Skeletal muscle tissue (tissue), 3 donors: ENCODE measurements at regions not wholly inside any gene's neighbourhood (a gene's known extent, or its start where the extent isn't known, plus 50 kb on each side); places are given as distances from the start of the nearest gene placed in this dataset.

Source experiments
- H3K27ac ChIP-seq: one replicate; pipeline ENCODE4 v1.7.0; 2013; ENCODE audit warnings: mild to moderate bottlenecking, low read depth, low read length, inconsistent platforms
- H3K27me3 ChIP-seq, 3 donors: one replicate each; pipeline ENCODE4 v1.7.0; 2013; ENCODE audit warnings: low read length in 3 of 3; ENCODE audit not compliant: control insufficient read depth in 3 of 3, insufficient read depth in 3 of 3
- H3K36me3 ChIP-seq, 3 donors: one replicate each; pipeline ENCODE4 v1.7.0; 2013; ENCODE audit warnings: low read length in 3 of 3; ENCODE audit not compliant: control insufficient read depth in 3 of 3, insufficient read depth in 3 of 3
- H3K4me1 ChIP-seq, 3 donors: one replicate each; pipeline ENCODE4 v1.7.0; 2013; ENCODE audit warnings: low read length in 3 of 3, mild to moderate bottlenecking in 3 of 3; ENCODE audit not compliant: control insufficient read depth in 3 of 3, insufficient read depth in 3 of 3
- H3K4me3 ChIP-seq, 3 donors: one replicate each; pipeline ENCODE4 v1.7.0; 2013; ENCODE audit warnings: low read length in 3 of 3
- H3K9ac ChIP-seq, 3 donors: one replicate each; pipeline ENCODE4 v1.7.0; 2013; ENCODE audit warnings: low read length in 3 of 3, mild to moderate bottlenecking in 3 of 3, moderate library complexity in 2 of 3, low read depth in 1 of 3
- H3K9me3 ChIP-seq, 3 donors: one replicate each; pipeline ENCODE4 v1.7.0; 2013; ENCODE audit warnings: low read length in 3 of 3; ENCODE audit not compliant: control insufficient read depth in 3 of 3
- donor health status: Osteomylitis.

- no peaks in the 10 kb centered on the region for H3K9me3 ChIP-seq
- H3K36me3 ChIP-seq: no peaks in the 10 kb centered on the region
- H3K27ac ChIP-seq: peak overlapping the region; percentile 31
- peak overlapping the region; percentile 38 to 52 (median 45) for H3K4me3 ChIP-seq
- H3K9ac ChIP-seq: peak overlapping the region; percentile 24 to 83 (median 33)
- no peaks in the 10 kb centered on the region for H3K27me3 ChIP-seq
- H3K4me1 ChIP-seq: peaks cover 69 to 83% (median 80%) of the 10 kb centered on the region in 3 donors
Measured at GRCh38 chr16:85173981-85174751, 61.9 kb upstream of the CIBAR2 start.

- H3K4me3 ChIP-seq: no peak overlapping the region
- no peaks in the 10 kb centered on the region for H3K9me3 ChIP-seq
- H3K36me3 ChIP-seq: no peaks in the 10 kb centered on the region
- peaks cover 73 to 90% (median 80%) of the 10 kb centered on the region in 3 donors for H3K4me1 ChIP-seq
- H3K9ac ChIP-seq: peak overlapping the region in 1 of 3 donors; percentile 33
- H3K27ac ChIP-seq: no peak overlapping the region
- no peaks in the 10 kb centered on the region for H3K27me3 ChIP-seq
Measured at GRCh38 chr16:85174871-85175723, 62.8 kb upstream of the CIBAR2 start.

DNA sequence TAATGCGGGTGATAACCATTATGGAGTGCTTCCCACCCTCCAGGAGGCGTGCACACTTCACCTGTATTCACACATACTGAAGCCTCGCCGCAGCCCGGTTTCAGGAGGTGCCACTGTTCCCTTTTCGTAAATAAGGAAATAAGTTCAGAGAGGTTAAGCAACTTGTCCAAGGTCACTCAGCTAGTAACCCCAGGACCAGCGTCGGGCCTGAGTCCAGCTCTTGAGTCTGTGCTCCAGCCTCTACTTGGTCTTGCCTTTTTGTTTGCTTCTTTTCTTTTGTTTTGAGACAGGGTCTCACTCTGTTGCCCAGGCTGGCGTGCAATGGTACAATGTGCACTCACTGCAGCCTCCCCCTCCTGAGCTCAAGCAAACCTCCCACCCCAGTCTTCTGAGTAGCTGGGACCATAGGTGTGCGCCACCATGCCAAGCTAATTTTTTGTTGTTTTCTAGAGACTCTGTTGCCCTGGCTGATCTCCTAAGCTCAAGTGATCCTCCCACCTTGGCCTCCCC is 63.5 kb upstream of the CIBAR2 start:
- H3K9ac ChIP-seq: no peak overlapping the region
- H3K27ac ChIP-seq: no peak overlapping the region
- peaks cover 72 to 89% (median 79%) of the 10 kb centered on the region in 3 donors for H3K4me1 ChIP-seq
- H3K9me3 ChIP-seq: no peaks in the 10 kb centered on the region
- H3K27me3 ChIP-seq: no peaks in the 10 kb centered on the region
- no peak overlapping the region for H3K4me3 ChIP-seq
- H3K36me3 ChIP-seq: no peaks in the 10 kb centered on the region

GRCh38 chr16:85176541-85177447 is 64.5 kb upstream of the CIBAR2 start:
- Histone ChIP-seq H3K4me1 (peaks cover 71 to 89% (median 79%) of the 10 kb centered on the region in 3 donors), H3K4me3 (no peak overlapping the region), H3K9ac (no peak overlapping the region), H3K27ac (no peak overlapping the region), H3K9me3 (no peaks in the 10 kb centered on the region), H3K36me3 (no peaks in the 10 kb centered on the region), H3K27me3 (no peaks in the 10 kb centered on the region)

DNA sequence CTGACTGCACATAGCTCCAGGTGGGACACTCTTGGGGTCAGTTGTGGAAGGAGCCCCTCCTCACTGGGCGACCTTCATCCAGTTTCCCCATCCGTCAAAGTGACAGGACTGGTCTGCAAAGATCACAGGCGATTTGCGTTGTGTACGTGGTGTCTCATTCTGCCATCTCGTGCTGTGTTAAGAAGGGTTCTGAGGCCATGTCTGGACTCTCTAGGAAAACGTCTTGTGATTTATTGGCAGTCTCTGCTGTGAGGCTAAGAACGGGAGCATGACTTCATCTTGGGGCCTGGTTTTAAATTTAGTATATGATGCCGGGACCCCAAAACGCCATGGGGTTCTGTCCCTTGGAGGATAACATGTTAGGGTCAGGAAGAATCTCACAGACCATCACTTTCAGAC is 65.2 kb upstream of the CIBAR2 start:
- H3K4me1 ChIP-seq: peaks cover 68 to 88% (median 79%) of the 10 kb centered on the region in 3 donors
- H3K27ac ChIP-seq: no peak overlapping the region
- peak overlapping the region in 1 of 3 donors; percentile 45 for H3K9ac ChIP-seq
- no peaks in the 10 kb centered on the region for H3K27me3 ChIP-seq
- no peaks in the 10 kb centered on the region for H3K9me3 ChIP-seq
- no peak overlapping the region for H3K4me3 ChIP-seq
- H3K36me3 ChIP-seq: no peaks in the 10 kb centered on the region

DNA sequence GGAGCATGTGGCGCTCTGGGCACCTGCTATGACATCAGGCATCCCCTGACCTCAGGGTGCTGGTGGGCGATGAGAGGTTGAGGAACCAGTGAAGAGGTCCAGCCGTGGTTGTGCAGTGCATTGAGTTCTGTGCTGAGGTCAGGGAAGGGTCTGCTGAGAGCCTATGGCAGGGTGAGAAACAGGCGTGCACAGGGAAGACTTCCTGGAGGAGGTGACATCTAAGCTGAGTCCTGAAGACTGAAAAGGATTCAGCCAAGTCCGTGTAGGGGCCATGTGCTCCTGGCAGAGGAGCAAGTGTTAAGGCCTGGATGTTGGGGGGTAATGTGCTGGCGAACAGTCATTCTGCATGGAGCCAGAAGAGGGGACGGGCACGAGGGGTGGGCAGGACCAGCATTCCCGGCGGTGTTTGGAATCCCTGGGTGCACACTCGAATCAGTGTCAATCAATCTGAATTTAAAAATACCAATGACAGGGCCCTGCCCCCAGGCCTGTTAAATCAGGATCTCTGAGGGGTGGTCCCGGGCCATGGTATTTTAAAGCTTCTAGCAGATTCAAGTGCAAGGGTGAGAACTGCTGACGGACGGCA is 65.8 kb upstream of the CIBAR2 start:
- no peak overlapping the region for H3K27ac ChIP-seq
- peak overlapping the region in 1 of 3 donors; percentile 45 for H3K9ac ChIP-seq
- no peaks in the 10 kb centered on the region for H3K27me3 ChIP-seq
- H3K9me3 ChIP-seq: no peaks in the 10 kb centered on the region
- H3K4me1 ChIP-seq: peaks cover 62 to 88% (median 76%) of the 10 kb centered on the region in 3 donors
- H3K36me3 ChIP-seq: peaks cover 3 to 4% (median 4%) of the 10 kb centered on the region in 3 donors
- H3K4me3 ChIP-seq: no peak overlapping the region

GRCh38 chr16:85178596-85178995 is 66.3 kb upstream of the CIBAR2 start:
- H3K27me3 ChIP-seq: no peaks in the 10 kb centered on the region
- H3K36me3 ChIP-seq: peaks cover 3 to 6% (median 5%) of the 10 kb centered on the region in 3 donors
- no peak overlapping the region for H3K4me3 ChIP-seq
- H3K9me3 ChIP-seq: no peaks in the 10 kb centered on the region
- H3K9ac ChIP-seq: no peak overlapping the region
- H3K4me1 ChIP-seq: peaks cover 57 to 86% (median 76%) of the 10 kb centered on the region in 3 donors
- H3K27ac ChIP-seq: no peak overlapping the region

GRCh38 chr16:85179344-85180046 is 67.2 kb upstream of the CIBAR2 start:
- Histone ChIP-seq H3K9me3 (no peaks in the 10 kb centered on the region), H3K36me3 (peaks cover 5 to 7% (median 6%) of the 10 kb centered on the region in 3 donors), H3K9ac (no peak overlapping the region), H3K27ac (no peak overlapping the region), H3K27me3 (no peaks in the 10 kb centered on the region), H3K4me3 (no peak overlapping the region), H3K4me1 (peaks cover 48 to 77% (median 67%) of the 10 kb centered on the region in 3 donors)
